VCaP (cell line): ENCODE measurements at regions not wholly inside any gene's neighbourhood (a gene's known extent, or its start where the extent isn't known, plus 50 kb on each side); places are given as distances from the start of the nearest gene placed in this dataset.

ENCODE experiments used
- H3K27ac ChIP-seq: fragments of 450-650 bp; 2 replicates; pipeline ENCODE4 v1.5.1; 2017
- CTCF ChIP-seq: fragments of 450-650 bp; conservative IDR thresholded peaks from 2 replicates; pipeline ENCODE4 v1.5.1; 2017; ENCODE audit warnings: mild to moderate bottlenecking, moderate library complexity

GRCh38 chr2:65494078-65494477 lies 61.7 kb upstream of the SPRED2 start:
- TF ChIP-seq CTCF: no peak
- no peak overlapping the region for H3K27ac ChIP-seq

DNA sequence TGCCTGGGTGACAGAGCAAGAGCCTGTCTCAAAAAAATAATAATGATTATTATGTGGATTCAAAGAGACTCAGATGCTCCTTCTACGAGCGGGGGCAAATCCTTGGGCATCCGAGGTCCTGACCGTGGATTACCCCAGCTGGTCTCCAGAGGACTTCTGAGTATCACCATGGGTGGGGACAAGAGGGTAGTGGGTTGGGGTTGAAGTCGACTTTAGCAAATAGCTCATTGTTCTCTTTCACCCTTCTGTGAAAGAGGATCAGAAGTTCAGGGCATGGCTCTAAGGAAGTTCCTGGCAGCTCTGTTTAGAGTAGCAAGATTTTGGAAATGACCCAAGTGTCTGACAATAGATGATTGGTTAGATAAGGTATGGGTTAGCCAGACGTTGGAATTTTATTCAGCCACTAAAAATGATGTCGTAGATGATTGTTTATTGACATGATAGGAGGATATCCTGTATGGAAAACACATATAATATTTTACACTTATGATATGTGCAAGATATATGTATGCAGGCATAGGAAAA lies 59.0 kb upstream of the SPRED2 start:
- TF ChIP-seq CTCF: no peak
- peak overlapping the region; percentile 10; the same call in 1 of the 2 replicates for H3K27ac ChIP-seq

- TF ChIP-seq CTCF: no peak
- H3K27ac ChIP-seq: no peak overlapping the region
Observed at GRCh38 chr2:65490222-65490621, 57.8 kb upstream of the SPRED2 start.

- no peak for TF ChIP-seq CTCF
- H3K27ac ChIP-seq: no peak overlapping the region
Observed at GRCh38 chr2:65489269-65489668, 56.9 kb upstream of the SPRED2 start.

- TF ChIP-seq CTCF: no peak
- no peak overlapping the region for H3K27ac ChIP-seq
Observed at GRCh38 chr2:65488527-65488926, 56.1 kb upstream of the SPRED2 start.

DNA sequence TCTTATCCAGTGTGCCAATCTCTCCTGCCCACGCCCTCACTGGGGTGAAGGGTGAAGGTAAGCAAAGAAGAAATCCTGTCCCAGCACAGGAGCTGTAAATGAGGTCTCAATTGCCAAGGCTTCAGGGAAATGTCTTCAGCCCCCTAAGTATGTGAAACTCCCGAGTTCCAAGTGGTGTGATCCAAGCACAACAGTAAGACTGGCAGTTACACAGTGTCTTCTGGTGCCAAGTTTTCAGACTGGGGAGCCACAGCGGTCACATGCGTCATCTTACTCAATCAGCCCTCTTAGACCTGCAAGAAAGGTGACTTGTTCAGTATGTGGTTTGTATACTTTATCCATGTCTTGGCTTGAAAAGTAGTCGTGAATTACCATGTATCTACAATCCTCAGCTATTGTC lies 55.0 kb upstream of the SPRED2 start:
- no peak overlapping the region for H3K27ac ChIP-seq
- no peak for TF ChIP-seq CTCF

DNA sequence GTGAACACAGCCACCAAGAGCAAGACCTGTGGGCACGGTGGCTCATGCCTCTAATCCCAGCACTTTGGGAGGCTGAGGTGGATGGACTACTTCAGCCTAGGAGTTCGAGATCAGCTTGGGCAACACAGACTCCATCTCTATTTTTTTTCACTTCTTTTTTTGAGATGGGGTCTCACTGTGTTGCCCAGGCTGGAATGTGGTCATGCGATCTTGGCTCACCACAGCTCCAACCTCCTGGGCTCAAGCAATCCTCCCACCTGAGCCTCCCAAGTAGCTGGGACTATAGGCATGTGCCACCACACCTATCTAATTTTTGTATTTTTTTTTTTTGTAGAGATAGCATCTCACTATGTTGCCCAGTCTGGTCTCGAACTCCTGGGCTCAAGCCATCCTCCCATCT lies 54.4 kb upstream of the SPRED2 start:
- TF ChIP-seq CTCF: no peak
- no peak overlapping the region for H3K27ac ChIP-seq
